LoVo (cell line): ENCODE measurements at regions not wholly inside any gene's neighbourhood (a gene's known extent, or its start where the extent isn't known, plus 50 kb on each side); places are given as distances from the start of the nearest gene placed in this dataset.
"Not testable (repeated sequence)": the region's sequence is repeated elsewhere in the genome, so short reads cannot be mapped to it uniquely, and the experiment has no call there.

ENCODE experiments used
- DNase-seq: peaks from one replicate; pipeline ENCODE4 v3.0.0-alpha.2; 2016; ENCODE audit warnings: low spot score

GRCh38 chr5:43926923-43927322 is 323.9 kb downstream of the NNT start:
- peak; percentile 15 for DNase-seq

GRCh38 chr5:43920422-43920821 is 317.4 kb downstream of the NNT start:
- no peak for DNase-seq

GRCh38 chr5:43917925-43918324 is 314.9 kb downstream of the NNT start:
- DNase-seq: no peak

GRCh38 chr5:43903129-43903528 is 300.1 kb downstream of the NNT start:
- DNase-seq: no peak

- no peak for DNase-seq
Observed at GRCh38 chr5:43900974-43901373, 298.0 kb downstream of the NNT start.

GRCh38 chr5:43895876-43896275 is 292.9 kb downstream of the NNT start:
- DNase-seq: no peak

GRCh38 chr5:43893951-43894684 is 291.1 kb downstream of the NNT start:
- DNase-seq: no peak

- DNase-seq: no peak
Observed at GRCh38 chr5:43891112-43891511, 288.1 kb downstream of the NNT start.

- DNase-seq: no peak
Observed at GRCh38 chr5:43889233-43889632, 286.3 kb downstream of the NNT start.

- no peak for DNase-seq
Observed at GRCh38 chr5:43875741-43876140, 272.8 kb downstream of the NNT start.

- DNase-seq: peak; percentile 38
Observed at GRCh38 chr5:43874772-43875171, 271.8 kb downstream of the NNT start.

GRCh38 chr5:43873791-43874190 is 270.8 kb downstream of the NNT start:
- DNase-seq: no peak

GRCh38 chr5:43859309-43859708 is 256.3 kb downstream of the NNT start:
- no peak for DNase-seq

- DNase-seq: no peak
Observed at GRCh38 chr5:43855452-43855851, 252.5 kb downstream of the NNT start.

GRCh38 chr5:43854697-43855292 is 251.8 kb downstream of the NNT start:
- DNase-seq: peak; percentile 54

- DNase-seq: no peak
Observed at GRCh38 chr5:43852279-43852678, 249.3 kb downstream of the NNT start.

GRCh38 chr5:43851741-43852140 is 248.8 kb downstream of the NNT start:
- DNase-seq: peak; percentile 41

GRCh38 chr5:43840424-43841125 is 237.6 kb downstream of the NNT start:
- peak; percentile 11 for DNase-seq

GRCh38 chr5:43839218-43839617 is 236.2 kb downstream of the NNT start:
- peak; percentile 62 for DNase-seq

- no peak for DNase-seq
Observed at GRCh38 chr5:43837996-43838395, 235.0 kb downstream of the NNT start.

GRCh38 chr5:43837091-43837490 is 234.1 kb downstream of the NNT start:
- no peak for DNase-seq

GRCh38 chr5:43833961-43834360 is 231.0 kb downstream of the NNT start:
- no peak for DNase-seq

- DNase-seq: not testable (repeated sequence)
Observed at GRCh38 chr5:43824325-43824964, 221.5 kb downstream of the NNT start.
